Keratinocyte (primary cell): ENCODE measurements at regions not wholly inside any gene's neighbourhood (a gene's known extent, or its start where the extent isn't known, plus 50 kb on each side); places are given as distances from the start of the nearest gene placed in this dataset.

Experiments
- EZH2 ChIP-seq: IDR thresholded peaks from one replicate; pipeline ENCODE4 v1.6.1; 2012; ENCODE audit warnings: inconsistent platforms, mild to moderate bottlenecking, low read length, moderate library complexity
- TF ChIP-seq, protein P1 (sequence below), 3 experiments: IDR thresholded peaks in 1 of 3; conservative IDR thresholded peaks in 1 of 3; optimal IDR thresholded peaks in 1 of 3; 2 replicates in 2 of 3; 3 replicates in 1 of 3; pipeline versions ENCODE3 to v1.5.1; 2011; ENCODE audit warnings: low read length in 3 of 3, mild to moderate bottlenecking in 3 of 3, moderate library complexity in 2 of 3, control low read depth in 1 of 3, inconsistent platforms in 1 of 3; ENCODE audit not compliant: insufficient read depth in 2 of 3; ENCODE audit errors: extremely low read depth in 1 of 3

DNA sequence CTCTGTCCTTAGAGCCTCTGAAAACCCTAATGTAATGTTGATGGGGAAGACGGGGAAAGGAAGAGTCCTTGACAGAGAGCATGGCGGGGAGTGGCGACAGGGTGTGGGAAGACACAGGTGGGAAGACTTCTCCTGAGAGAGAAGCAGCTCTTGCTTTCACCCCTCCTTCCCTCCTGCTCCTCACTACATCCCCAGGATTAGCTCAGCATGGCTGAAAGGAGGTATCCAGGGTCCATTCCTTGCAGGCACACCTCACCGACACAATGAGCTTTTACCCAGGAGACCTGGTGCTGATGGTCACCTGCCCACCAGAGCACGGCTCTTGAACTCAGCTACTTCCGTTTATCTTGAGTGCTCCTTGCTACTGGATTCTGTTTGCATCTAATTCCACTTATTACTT lies 469.3 kb downstream of the CDH26 start:
- TF ChIP-seq, protein P1, sequence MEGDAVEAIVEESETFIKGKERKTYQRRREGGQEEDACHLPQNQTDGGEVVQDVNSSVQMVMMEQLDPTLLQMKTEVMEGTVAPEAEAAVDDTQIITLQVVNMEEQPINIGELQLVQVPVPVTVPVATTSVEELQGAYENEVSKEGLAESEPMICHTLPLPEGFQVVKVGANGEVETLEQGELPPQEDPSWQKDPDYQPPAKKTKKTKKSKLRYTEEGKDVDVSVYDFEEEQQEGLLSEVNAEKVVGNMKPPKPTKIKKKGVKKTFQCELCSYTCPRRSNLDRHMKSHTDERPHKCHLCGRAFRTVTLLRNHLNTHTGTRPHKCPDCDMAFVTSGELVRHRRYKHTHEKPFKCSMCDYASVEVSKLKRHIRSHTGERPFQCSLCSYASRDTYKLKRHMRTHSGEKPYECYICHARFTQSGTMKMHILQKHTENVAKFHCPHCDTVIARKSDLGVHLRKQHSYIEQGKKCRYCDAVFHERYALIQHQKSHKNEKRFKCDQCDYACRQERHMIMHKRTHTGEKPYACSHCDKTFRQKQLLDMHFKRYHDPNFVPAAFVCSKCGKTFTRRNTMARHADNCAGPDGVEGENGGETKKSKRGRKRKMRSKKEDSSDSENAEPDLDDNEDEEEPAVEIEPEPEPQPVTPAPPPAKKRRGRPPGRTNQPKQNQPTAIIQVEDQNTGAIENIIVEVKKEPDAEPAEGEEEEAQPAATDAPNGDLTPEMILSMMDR (optimal IDR thresholded peaks at IDR 0.05 in 1 of 3, IDR thresholded peaks at IDR 0.05 in 1 of 3, conservative IDR thresholded peaks at IDR 0.05 in 1 of 3; ENCODE audit: extremely low read depth in 1 of 3, insufficient read depth in 2 of 3, low read length in 3 of 3), result no peak
- TF ChIP-seq EZH2, result no peak
